ENCODE measurements at regions not wholly inside any gene's neighbourhood (a gene's known extent, or its start where the extent isn't known, plus 50 kb on each side); places are given as distances from the start of the nearest gene placed in this dataset.
A peak's percentile ranks its signal among the peaks of the same experiment; 100 is the strongest.
"Not testable (repeated sequence)": the region's sequence is repeated elsewhere in the genome, so short reads cannot be mapped to it uniquely, and the experiment has no call there.

- DNase-seq (ENCODE audit: low read depth) = no peak
These were observed 195.7 kb downstream of the PRL start for GRCh38 chr6:22101163-22101562.

- DNase-seq (ENCODE audit: low read depth) = peak; percentile 82
These were observed 194.2 kb downstream of the PRL start for GRCh38 chr6:22102671-22103070.

GRCh38 chr6:22106451-22106850 is 190.4 kb downstream of the PRL start:
- DNase-seq (ENCODE audit: low read depth) = no peak

- no peak for DNase-seq (ENCODE audit: low read depth)
These were observed 189.9 kb downstream of the PRL start for GRCh38 chr6:22106961-22107360.

GRCh38 chr6:22108199-22108598 is 188.6 kb downstream of the PRL start:
- peak; percentile 90 for DNase-seq (ENCODE audit: low read depth)

- no peak for DNase-seq (ENCODE audit: low read depth)
These were observed 186.8 kb downstream of the PRL start for GRCh38 chr6:22110061-22110460.

- DNase-seq (ENCODE audit: low read depth) = peak; percentile 49
These were observed 184.4 kb downstream of the PRL start for GRCh38 chr6:22112461-22112860.

- DNase-seq (ENCODE audit: low read depth) = peak; percentile 100
These were observed 183.6 kb downstream of the PRL start for GRCh38 chr6:22113026-22113766.

GRCh38 chr6:22115559-22115958 is 181.3 kb downstream of the PRL start:
- DNase-seq (ENCODE audit: low read depth) = no peak

- DNase-seq (ENCODE audit: low read depth) = no peak
These were observed 179.2 kb downstream of the PRL start for GRCh38 chr6:22117631-22118030.

- no peak for DNase-seq (ENCODE audit: low read depth)
These were observed 177.3 kb downstream of the PRL start for GRCh38 chr6:22119500-22119899.

- DNase-seq (ENCODE audit: low read depth) = no peak
These were observed 172.1 kb downstream of the PRL start for GRCh38 chr6:22124756-22125155.

GRCh38 chr6:22126910-22127309 is 169.9 kb downstream of the PRL start:
- no peak for DNase-seq (ENCODE audit: low read depth)

- DNase-seq (ENCODE audit: low read depth) = no peak
These were observed 167.1 kb downstream of the PRL start for GRCh38 chr6:22129751-22130150.

- no peak for DNase-seq (ENCODE audit: low read depth)
These were observed 164.2 kb downstream of the PRL start for GRCh38 chr6:22132656-22133055.

- DNase-seq (ENCODE audit: low read depth) = no peak
These were observed 163.5 kb downstream of the PRL start for GRCh38 chr6:22133357-22133756.

GRCh38 chr6:22134308-22134707 is 162.5 kb downstream of the PRL start:
- no peak for DNase-seq (ENCODE audit: low read depth)

- no peak for DNase-seq (ENCODE audit: low read depth)
These were observed 161.4 kb downstream of the PRL start for GRCh38 chr6:22135395-22135794.

GRCh38 chr6:22140736-22141135 is 156.1 kb downstream of the PRL start:
- not testable (repeated sequence) for DNase-seq (ENCODE audit: low read depth)

GRCh38 chr6:22141241-22141745 is 155.5 kb downstream of the PRL start:
- DNase-seq (ENCODE audit: low read depth) = peak; percentile 17

- no peak for DNase-seq (ENCODE audit: low read depth)
These were observed 154.0 kb downstream of the PRL start for GRCh38 chr6:22142856-22143255.

- no peak for DNase-seq (ENCODE audit: low read depth)
These were observed 151.5 kb downstream of the PRL start for GRCh38 chr6:22145376-22145775.

- peak; percentile 80 for DNase-seq (ENCODE audit: low read depth)
These were observed 150.8 kb downstream of the PRL start for GRCh38 chr6:22145823-22146677.

Data from renal cortical epithelial cell (primary cell).